CD14-positive monocyte (primary cell): ENCODE measurements at regions not wholly inside any gene's neighbourhood (a gene's known extent, or its start where the extent isn't known, plus 50 kb on each side); places are given as distances from the start of the nearest gene placed in this dataset.

Experiments
- DNase-seq, 3 donors: peaks; one replicate each; pipeline ENCODE4 v3.0.0-alpha.2; 2011 to 2022
- H2AFZ ChIP-seq: 2 replicates; pipeline ENCODE4 v1.6.0; 2012; ENCODE audit warnings: mild to moderate bottlenecking, low read depth, low read length, inconsistent platforms; ENCODE audit not compliant: insufficient read depth, poor library complexity, severe bottlenecking
- H3K27ac ChIP-seq, 2 donors: 1 replicate in 1 of 2; 2 replicates in 1 of 2; pipeline ENCODE4 v1.5.1; 2012 to 2013; ENCODE audit warnings: low read length in 2 of 2, control low read depth in 1 of 2, inconsistent platforms in 1 of 2, low read depth in 1 of 2, mild to moderate bottlenecking in 1 of 2
- H3K27me3 ChIP-seq, 2 donors: one replicate each; pipeline versions ENCODE4 v1.6.0 to v1.6.1; 2011 to 2013; ENCODE audit warnings: low read length in 2 of 2; ENCODE audit not compliant: control insufficient read depth in 2 of 2, insufficient read depth in 2 of 2
- H3K36me3 ChIP-seq, 2 donors: replicated peaks in 1 of 2; 1 replicate in 1 of 2; 2 replicates in 1 of 2; pipeline versions ENCODE4 v1.5.1 to v1.6.1; 2012 to 2013; ENCODE audit warnings: low read length in 2 of 2, control low read depth in 1 of 2, inconsistent platforms in 1 of 2, mild to moderate bottlenecking in 1 of 2; ENCODE audit not compliant: insufficient read depth in 2 of 2, control insufficient read depth in 1 of 2
- H3K4me1 ChIP-seq, 2 donors: 1 replicate in 1 of 2; 2 replicates in 1 of 2; pipeline versions ENCODE4 v1.5.1 to v1.6.1; 2012 to 2013; ENCODE audit warnings: low read length in 2 of 2, control low read depth in 1 of 2, inconsistent platforms in 1 of 2, mild to moderate bottlenecking in 1 of 2, moderate library complexity in 1 of 2; ENCODE audit not compliant: insufficient read depth in 2 of 2, control insufficient read depth in 1 of 2
- H3K4me2 ChIP-seq: replicated peaks from 2 replicates; pipeline ENCODE3; 2012; ENCODE audit warnings: low read length, moderate library complexity, mild to moderate bottlenecking; ENCODE audit not compliant: poor library complexity, severe bottlenecking; ENCODE audit errors: extremely low read depth
- H3K4me3 ChIP-seq, 3 experiments: fragments of 200-600 bp in 1 of 3; sonication (generic) in 1 of 3; replicated peaks in 1 of 3; 1 replicate in 2 of 3; 2 replicates in 1 of 3; pipeline ENCODE4 v1.5.1; 2011 to 2013; ENCODE audit warnings: low read length in 3 of 3, mild to moderate bottlenecking in 3 of 3, control low read depth in 2 of 3, low read depth in 2 of 3, inconsistent platforms in 1 of 3, moderate library complexity in 1 of 3
- H3K79me2 ChIP-seq: 2 replicates; pipeline ENCODE4 v1.6.0; 2012; ENCODE audit warnings: mild to moderate bottlenecking, control low read depth, inconsistent platforms, low read length, moderate library complexity; ENCODE audit not compliant: insufficient read depth
- H3K9ac ChIP-seq: 2 replicates; pipeline ENCODE4 v1.6.0; 2017; ENCODE audit warnings: low read length, mild to moderate bottlenecking; ENCODE audit not compliant: insufficient read depth, poor library complexity, severe bottlenecking
- H3K9me3 ChIP-seq, 2 donors: replicated peaks in 1 of 2; 1 replicate in 1 of 2; 2 replicates in 1 of 2; pipeline versions ENCODE4 v1.5.1 to v1.6.1; 2012 to 2013; ENCODE audit warnings: low read length in 2 of 2, control low read depth in 1 of 2; ENCODE audit not compliant: control insufficient read depth in 1 of 2, insufficient read depth in 1 of 2
- H4K20me1 ChIP-seq: 2 replicates; pipeline ENCODE4 v1.6.0; 2012; ENCODE audit warnings: mild to moderate bottlenecking, low read length, control low read depth, moderate library complexity; ENCODE audit not compliant: insufficient read depth
- H3K27ac Mint-ChIP-seq, 7 donors: one replicate each; pipeline ENCODE4 v1.8.0; 2020; ENCODE audit warnings: mild to moderate bottlenecking in 7 of 7, mixed read lengths in 7 of 7, moderate library complexity in 6 of 7, inconsistent platforms in 2 of 7
- H3K27me3 Mint-ChIP-seq, 3 donors: one replicate each; pipeline ENCODE4 v1.8.0; 2021 to 2022; ENCODE audit warnings: low read depth in 3 of 3, mild to moderate bottlenecking in 3 of 3, mixed read lengths in 3 of 3, moderate library complexity in 3 of 3, inconsistent platforms in 1 of 3
- H3K36me3 Mint-ChIP-seq, 2 donors: one replicate each; pipeline ENCODE4 v1.8.0; 2020; ENCODE audit warnings: mixed read lengths in 2 of 2, inconsistent platforms in 1 of 2, mild to moderate bottlenecking in 1 of 2
- H3K4me1 Mint-ChIP-seq: one replicate; pipeline ENCODE4 v1.8.0; 2020; ENCODE audit warnings: mild to moderate bottlenecking, mixed read lengths
- H3K4me3 Mint-ChIP-seq, 2 donors: one replicate each; pipeline ENCODE4 v1.8.0; 2020; ENCODE audit warnings: mild to moderate bottlenecking in 2 of 2, mixed read lengths in 2 of 2, moderate library complexity in 1 of 2
- H3K9me3 Mint-ChIP-seq, 7 donors: one replicate each; pipeline ENCODE4 v1.8.0; 2020 to 2022; ENCODE audit warnings: mixed read lengths in 7 of 7, mild to moderate bottlenecking in 6 of 7, moderate library complexity in 6 of 7, inconsistent platforms in 2 of 7
- WGBS: methylation state at CpG from one replicate; pipeline ENCODE4 v1.1.5; 2013; ENCODE audit warnings: missing lambda C conversion rate; ENCODE audit not compliant: insufficient coverage; 5-methylcytosine and 5-hydroxymethylcytosine counted together
- intact Hi-C, 2 donors: fragments of 100-400 bp; cut with micrococcal nuclease; formaldehyde crosslinking; loops; one replicate each; pipeline versions ENCODE4 v1.15.0 to v1.15.1; 2023
- TF ChIP-seq, protein P1 (sequence below): fragments of 200-600 bp; IDR thresholded peaks from one replicate; pipeline ENCODE4 v1.8.0; 2022; ENCODE audit warnings: antibody characterized with exemption, mild to moderate bottlenecking

GRCh38 chr2:149715894-149716293, 128.3 kb upstream of the MMADHC start:
- no peak overlapping the region for H3K4me2 ChIP-seq
- TF ChIP-seq, protein P1, sequence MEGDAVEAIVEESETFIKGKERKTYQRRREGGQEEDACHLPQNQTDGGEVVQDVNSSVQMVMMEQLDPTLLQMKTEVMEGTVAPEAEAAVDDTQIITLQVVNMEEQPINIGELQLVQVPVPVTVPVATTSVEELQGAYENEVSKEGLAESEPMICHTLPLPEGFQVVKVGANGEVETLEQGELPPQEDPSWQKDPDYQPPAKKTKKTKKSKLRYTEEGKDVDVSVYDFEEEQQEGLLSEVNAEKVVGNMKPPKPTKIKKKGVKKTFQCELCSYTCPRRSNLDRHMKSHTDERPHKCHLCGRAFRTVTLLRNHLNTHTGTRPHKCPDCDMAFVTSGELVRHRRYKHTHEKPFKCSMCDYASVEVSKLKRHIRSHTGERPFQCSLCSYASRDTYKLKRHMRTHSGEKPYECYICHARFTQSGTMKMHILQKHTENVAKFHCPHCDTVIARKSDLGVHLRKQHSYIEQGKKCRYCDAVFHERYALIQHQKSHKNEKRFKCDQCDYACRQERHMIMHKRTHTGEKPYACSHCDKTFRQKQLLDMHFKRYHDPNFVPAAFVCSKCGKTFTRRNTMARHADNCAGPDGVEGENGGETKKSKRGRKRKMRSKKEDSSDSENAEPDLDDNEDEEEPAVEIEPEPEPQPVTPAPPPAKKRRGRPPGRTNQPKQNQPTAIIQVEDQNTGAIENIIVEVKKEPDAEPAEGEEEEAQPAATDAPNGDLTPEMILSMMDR, result no peak
- H3K4me1 ChIP-seq, result no peaks in the 10 kb centered on the region
- Mint-ChIP-seq H3K27ac (no peak overlapping the region), H3K36me3 (no peaks in the 10 kb centered on the region), H3K9me3 (peaks cover 0 to 6% (median 2%) of the 10 kb centered on the region in 7 donors), H3K4me3 (no peak overlapping the region), H3K27me3 (no peaks in the 10 kb centered on the region), H3K4me1 (no peaks in the 10 kb centered on the region)
- H3K27me3 ChIP-seq, result no peaks in the 10 kb centered on the region
- no peak for DNase-seq
- H3K9ac ChIP-seq, result no peak overlapping the region
- H3K9me3 ChIP-seq, result peaks cover 0 to 2% of the 10 kb centered on the region in 2 donors
- no peaks in the 10 kb centered on the region for H4K20me1 ChIP-seq
- H3K27ac ChIP-seq, result no peak overlapping the region
- H3K4me3 ChIP-seq, result no peak overlapping the region
- H3K36me3 ChIP-seq, result no peaks in the 10 kb centered on the region
- intact Hi-C loops, result no loop called here
- H2AFZ ChIP-seq, result no peak overlapping the region
- WGBS, result no CpG with 5 or more reads among the region's 2 CpGs
- no peaks in the 10 kb centered on the region for H3K79me2 ChIP-seq

GRCh38 chr2:149715005-149715592, 127.5 kb upstream of the MMADHC start:
- Mint-ChIP-seq H3K27ac (no peak overlapping the region), H3K9me3 (peaks cover 0 to 6% (median 2%) of the 10 kb centered on the region in 7 donors), H3K4me3 (no peak overlapping the region), H3K27me3 (no peaks in the 10 kb centered on the region), H3K4me1 (no peaks in the 10 kb centered on the region), H3K36me3 (no peaks in the 10 kb centered on the region)
- no CpG with 5 or more reads among the region's 3 CpGs for WGBS
- Histone ChIP-seq H3K4me2 (no peak overlapping the region), H3K79me2 (no peaks in the 10 kb centered on the region), H3K27me3 (no peaks in the 10 kb centered on the region), H3K9me3 (peaks cover 0 to 2% of the 10 kb centered on the region in 2 donors), H3K27ac (no peak overlapping the region), H2AFZ (no peak overlapping the region), H3K36me3 (no peaks in the 10 kb centered on the region), H3K4me1 (no peaks in the 10 kb centered on the region), H3K9ac (no peak overlapping the region), H4K20me1 (no peaks in the 10 kb centered on the region), H3K4me3 (no peak overlapping the region)
- intact Hi-C loops, result no loop called here
- TF ChIP-seq, protein P1, result no peak
- DNase-seq, result no peak
